ENCODE measurements at regions not wholly inside any gene's neighbourhood (a gene's known extent, or its start where the extent isn't known, plus 50 kb on each side); places are given as distances from the start of the nearest gene placed in this dataset.

DNA sequence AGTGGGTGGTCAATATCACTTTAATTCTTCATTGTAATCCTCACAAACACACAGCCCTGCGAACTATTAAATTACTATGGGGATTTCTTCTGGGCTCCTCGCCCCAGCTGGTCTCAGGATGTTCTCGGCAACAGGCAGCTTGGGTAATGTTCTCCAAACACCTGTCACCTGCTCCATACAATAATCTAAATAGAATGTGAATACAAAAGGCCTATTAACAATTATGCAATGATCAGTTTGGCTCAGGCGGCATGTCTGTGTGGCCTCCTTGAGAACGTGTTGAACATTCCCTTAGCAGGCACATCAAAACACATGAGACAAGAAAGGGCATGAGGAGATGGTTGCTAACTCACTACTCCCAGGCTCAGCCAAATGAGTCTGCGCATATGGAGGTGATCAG, 158.6 kb upstream of the KBTBD8 start:
- TF ChIP-seq SP1 (IDR thresholded peaks at IDR 0.05) = no peak
- TF ChIP-seq ELF4 (IDR thresholded peaks at IDR 0.05) = no peak
